ENCODE measurements at regions not wholly inside any gene's neighbourhood (a gene's known extent, or its start where the extent isn't known, plus 50 kb on each side); places are given as distances from the start of the nearest gene placed in this dataset.

DNA sequence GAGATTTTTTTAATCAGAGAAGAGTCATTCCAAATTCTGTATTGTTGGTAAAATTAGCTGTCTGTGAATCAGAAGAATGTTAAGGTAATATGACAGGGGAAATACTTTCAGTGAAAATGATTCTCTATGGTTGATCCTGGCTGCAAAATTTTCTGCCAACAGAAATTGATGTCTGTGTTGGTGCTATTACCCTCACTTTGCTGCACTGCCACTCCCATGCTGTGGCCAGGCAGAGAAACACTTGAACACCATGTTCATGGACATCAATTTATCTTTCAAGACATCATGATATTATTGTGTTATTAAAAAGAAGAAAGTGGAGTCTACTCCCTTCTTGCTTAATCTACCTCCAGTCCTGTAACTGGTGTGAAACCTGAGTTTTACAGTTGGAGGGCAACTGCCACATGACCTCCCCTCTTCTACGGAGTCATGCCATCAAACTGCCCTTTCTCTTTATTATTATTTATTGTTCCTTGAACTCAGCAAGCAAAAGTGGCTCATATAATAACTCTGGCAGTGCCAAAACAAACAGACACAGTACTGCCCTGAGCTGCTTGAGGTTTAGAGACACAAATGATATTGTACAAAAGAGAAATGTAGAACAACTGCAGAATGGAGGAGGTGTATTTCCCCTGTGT lies 288.0 kb upstream of the JAG1 start:
- no peak for DNase-seq

DNA sequence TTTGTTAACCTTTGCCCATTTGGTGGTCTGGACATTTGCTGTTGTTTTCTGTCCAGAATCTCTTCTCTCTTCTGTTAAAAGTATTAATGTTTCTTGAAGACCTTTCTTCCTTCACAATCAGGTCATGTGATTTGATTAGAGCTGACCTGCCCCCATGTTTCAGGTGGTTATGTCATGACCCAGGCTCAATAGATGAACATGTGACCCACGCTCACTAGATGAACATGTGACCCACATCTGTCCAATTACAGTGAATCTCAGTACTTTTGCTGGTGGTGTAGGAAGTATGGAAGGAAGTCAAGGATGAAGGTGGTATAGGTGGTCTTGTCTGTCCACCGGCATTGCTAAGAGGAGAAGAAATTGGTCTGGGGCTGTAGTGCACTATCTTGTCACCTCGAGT lies 289.1 kb upstream of the JAG1 start:
- no peak for DNase-seq

DNA sequence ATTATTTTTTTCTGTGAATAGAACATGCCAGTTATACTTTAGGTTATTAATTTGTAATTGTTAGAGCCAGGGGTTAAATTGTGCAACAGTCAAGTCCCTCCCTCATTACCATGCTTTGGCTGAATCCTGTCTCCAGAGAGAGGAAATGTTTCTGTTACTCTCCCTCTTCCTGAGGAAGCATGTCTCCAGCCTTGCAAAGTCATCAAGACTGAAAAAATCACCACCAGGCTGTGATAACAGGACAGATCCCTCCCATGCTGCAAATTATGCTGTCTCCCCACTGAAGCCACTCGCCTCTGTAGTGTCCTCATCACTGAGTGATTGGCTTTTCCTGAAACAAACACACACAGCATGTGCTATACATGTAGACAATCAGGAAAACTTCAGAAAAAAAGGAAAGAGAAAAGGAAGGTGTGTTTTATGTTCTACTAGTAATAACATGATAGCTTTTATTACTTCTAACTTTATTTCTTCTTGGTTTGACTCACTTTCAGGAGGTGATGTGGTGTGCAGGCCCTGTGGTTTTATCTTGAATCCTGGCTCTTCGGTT lies 290.0 kb upstream of the JAG1 start:
- no peak for DNase-seq

DNA sequence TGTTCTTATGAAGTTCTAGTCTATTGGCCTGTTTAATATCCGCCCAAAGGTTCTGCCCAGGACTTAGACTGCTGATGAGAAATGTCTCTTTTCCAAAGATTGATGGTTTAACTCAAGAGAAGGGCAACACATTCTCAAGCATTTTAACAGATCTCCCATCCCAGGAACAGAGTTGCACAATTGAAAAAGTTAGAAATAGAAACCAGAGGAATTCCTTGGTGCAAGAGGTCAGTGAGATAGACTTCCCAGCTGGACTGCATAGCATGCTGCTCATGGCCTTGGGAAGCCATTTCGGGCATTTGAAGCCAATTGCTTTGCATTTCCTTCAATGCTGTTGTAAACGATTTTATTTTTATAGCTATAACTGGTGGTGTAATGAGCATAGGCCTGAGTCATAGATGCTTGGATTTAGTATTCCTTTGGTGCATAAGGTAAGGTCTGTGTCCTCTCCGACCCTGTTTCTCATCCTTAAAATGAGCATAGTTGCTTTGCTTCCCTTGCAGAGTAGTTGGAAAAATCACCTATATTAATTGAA lies 292.2 kb upstream of the JAG1 start:
- DNase-seq, result no peak

DNA sequence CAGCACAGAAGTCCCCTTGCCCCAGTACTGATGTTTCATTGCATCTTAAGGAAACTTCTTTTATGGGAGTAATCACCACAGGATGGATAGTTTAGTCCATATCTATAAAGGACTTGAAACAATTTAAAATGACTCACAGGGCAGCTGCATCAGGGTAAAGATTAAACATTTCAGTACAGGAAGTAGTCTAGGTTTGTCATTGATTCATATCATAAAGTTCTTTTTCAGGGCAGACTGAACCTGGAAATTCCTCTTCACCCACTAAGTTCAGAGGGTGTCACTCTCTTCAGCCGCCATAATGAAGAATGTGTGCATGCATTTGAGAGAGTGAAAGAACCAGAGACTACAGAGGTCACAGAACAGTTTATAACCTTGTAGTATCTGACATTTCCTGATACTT lies 296.3 kb upstream of the JAG1 start:
- no peak for DNase-seq

DNA sequence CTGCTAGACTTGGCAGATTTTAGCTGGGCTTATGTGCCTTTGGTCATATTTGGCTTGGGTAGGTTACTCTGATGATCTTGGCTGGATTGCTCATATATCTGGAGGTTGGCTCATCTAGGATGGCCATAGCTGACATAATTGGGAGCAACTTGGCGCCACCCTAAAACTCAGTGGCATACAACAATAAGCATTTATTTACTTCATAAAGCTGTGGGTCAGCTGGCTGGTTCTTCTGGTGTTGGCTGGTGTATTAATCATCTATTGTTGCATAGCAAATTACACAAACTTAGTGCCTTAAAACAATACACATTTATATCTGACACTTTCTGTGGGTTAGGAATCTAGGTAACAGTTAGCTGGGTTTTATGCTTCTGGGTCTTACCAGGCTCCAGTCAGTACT lies 297.3 kb upstream of the JAG1 start:
- no peak for DNase-seq

DNA sequence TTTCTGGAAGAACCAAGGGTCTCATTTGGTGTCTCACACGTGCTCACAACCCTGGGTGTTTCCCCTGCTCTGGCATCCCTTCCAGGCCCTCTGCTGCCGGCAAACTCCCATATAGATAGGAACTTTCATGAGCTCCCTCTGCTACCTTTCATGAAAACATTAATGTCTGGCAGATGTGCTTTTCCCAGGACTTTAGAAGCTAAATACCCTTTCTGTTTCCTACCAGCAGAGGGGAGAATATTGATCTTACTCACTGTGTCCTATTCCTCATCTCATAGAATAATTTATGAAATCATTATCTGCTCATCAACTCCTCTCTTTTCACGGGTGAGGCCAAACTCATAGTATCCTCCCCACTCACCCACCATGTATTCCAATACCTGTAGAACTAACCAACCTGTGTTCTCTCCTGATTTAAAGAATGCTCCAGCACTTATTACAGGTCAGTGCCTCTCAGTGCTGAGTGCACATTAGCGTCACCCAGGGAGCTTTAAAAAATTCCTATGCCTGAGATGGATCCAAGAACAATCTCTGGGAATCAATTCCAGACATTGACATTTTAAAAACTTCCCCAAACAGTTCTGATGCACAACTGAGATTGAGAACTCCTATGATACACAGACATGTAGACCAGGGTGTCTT lies 298.5 kb upstream of the JAG1 start:
- no peak for DNase-seq

DNA sequence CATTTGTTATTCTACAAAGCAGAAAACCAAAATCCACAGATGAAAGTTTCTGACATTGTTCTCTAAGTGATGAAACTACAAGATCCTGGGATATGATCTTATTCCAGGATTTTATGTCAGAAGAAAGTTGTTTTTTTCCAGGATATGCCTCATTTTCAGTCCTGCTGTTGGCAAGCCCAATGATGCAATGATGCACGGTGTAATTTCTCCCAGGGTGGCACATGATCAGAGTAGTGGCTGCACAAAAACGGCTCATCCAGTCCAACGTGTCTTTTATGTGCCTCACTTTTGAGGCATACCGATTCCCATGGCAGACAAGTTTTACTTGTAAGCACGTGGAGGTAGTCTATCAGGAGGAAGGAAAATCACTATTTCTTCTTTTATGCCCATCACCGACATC lies 302.3 kb upstream of the JAG1 start:
- no peak for DNase-seq

DNA sequence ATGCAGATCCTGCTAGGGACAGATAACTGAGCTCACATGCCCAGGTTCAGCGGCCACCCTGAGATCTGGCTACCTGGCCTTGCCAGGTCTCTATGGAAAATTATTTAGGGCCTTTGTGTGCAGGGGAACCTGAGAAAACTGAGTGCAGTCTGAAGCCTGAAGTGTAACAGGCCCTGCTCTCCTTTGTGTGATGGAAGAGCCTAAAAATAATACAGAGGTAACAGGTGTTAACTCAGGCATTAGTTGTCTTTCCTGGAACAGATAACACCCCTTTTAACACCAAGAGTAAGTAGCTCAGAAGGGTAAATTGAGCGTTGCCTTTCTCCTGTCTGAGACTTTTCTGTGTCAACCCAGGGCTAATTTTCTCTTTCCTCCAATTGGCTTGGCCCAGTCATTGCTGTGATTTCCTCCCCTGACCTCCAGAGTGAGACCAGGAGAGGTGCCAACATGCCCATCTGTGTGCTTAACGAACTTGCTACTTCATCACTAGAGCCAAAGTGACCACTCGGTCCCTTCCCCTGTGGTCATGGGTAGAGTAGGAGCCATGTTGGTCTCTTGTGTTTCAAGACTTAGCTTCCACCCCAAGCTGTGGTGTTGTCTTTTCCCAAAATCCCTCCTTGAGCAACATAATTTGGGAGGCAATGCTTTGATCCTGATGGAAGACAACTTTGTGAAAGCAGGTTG lies 304.4 kb upstream of the JAG1 start:
- DNase-seq, result no peak

DNA sequence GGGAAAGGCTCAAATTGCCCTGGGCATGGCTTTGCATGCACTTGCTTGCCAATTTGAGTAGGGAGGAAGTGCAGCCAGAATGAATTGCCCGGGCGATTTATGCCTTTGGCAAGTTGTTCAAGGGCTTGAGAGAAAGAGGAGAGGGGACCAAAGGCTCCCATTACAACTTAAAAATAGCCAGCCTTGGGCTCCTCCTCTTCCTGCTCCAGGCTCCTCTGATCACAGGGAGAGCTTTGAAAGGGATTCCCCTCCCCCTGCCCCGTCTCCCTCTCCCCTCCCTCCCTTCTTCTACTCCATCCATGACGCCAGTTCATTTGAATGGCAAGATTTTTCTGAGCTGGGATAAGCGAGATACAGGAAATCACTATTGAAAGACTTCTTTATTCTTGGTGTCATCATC lies 304.9 kb upstream of the JAG1 start:
- no peak for DNase-seq

DNA sequence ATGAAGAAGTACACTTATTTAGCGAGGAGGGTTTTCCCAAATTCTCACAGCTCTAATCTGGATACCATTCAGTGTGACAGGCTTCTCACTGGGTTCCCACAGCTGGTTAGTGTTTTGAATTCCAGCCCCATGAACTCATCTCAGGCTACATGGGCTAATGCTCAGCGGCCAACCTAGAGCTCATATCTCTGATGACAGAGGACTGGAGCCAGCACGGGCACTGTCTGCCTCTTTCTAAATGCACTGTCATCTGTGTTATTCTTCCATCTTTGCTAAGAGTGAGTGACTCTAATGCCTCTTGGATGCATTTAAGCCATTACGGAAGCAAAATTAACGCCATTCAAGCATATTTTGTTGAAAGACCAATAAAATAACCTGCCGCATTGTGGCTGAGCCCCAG lies 308.9 kb upstream of the JAG1 start:
- no peak for DNase-seq

DNA sequence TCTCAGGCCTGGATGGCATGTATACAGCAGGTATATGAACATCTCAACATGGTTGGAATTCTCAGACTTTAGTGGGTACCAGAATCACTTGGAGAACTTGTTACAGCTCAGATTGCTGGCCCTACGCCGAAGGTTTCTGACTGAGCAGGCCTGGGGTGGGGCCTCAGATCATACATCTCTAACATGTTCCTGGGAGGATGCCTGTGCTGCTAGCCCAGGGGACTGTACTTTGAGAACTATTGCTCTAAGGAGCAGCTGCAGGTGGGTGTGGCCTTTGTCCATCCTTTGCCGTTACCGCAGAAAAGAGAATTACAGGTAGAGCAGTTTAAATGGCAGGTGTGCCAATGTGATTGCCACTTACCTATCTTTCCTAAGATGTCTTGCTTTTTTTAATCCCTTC lies 310.5 kb upstream of the JAG1 start:
- no peak for DNase-seq

DNA sequence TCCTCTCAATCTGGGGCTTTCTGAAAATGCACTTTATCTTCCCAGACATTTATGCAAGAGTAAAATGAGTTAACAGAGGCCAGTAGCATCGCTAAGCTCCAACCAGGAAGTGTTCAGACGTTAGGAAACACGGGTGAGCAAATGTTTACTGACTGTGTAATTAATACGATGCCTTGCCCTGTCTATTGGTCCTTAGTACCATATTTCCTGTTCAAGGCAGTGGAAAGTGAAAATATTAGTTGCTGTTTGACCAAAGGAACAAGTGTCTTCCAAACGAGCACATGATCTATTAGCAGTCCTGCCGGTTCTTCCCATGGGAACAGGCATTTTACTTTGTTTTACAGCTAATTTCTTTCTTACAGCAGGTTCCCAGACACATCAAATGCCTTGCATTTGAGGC lies 311.1 kb upstream of the JAG1 start:
- DNase-seq, result no peak

DNA sequence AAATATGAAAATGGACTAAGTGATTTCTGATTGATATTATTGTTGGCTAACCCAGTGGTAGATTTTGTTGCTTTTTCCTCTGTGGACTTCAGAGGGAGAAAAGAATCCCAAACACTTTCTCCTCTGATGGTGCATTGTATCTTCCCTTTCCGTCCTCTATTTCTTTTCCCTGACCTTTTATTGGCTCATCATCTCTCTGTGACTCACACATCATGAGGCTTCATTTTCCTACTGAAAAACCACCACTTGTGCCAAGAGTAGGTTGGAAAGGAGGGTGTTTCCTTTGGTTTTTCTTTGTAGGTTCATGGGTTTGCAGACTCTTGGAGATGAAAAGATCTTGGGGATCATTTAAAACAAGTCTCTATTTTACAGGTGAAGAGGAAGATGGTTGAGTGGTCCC lies 311.7 kb upstream of the JAG1 start:
- no peak for DNase-seq

DNA sequence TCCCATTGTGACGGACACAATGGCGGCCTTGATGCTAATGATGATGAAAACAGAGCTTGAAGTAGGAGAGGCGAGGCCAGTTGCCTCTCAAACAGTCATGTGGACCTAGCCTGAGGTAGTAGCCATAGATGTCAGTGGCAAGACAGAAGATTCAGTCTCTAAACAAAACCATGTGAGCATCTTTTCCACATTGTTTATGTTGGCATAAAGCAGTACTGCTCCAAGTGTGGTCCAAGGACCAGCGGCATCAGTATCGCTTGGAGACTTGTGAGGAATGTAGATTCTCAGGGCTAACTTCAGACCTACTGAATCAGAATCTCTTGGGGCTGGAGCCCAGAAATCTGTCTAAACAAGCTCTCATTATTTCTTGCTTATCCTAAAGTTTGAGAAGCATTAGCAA lies 312.8 kb upstream of the JAG1 start:
- DNase-seq, result no peak

DNA sequence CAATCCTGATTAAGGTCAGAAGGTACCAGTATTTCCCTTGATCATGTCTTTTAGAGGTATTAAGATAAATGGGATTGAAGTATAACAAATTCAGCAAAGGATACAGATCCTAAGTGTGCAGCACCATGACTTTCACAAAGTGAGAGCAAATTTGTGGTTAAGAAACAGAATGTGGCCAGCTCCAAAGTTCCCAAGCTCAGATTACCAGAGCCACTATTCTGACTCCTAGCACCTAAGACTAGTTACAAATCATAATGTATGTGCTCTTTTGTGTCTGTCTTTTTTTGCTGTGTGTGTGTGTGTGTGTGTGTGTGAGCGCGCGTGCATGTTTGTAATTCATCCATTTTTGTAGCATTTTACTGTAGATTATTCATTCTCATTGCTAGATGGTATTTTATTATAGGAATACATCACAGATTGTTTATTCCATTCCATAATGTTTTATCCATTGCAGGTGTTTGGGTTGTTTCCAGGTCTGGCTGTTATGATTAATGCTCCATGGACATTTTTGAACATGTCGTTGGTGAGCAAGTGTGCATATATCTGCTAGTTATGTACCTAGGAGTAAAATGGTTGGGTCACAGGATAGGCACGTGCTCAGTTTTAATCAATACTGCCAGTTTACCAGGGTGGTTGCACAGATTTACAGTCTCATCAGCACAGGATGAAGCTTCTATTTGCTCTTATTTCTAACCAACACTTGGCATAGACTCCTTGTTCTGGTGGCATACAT lies 314.0 kb upstream of the JAG1 start:
- DNase-seq, result no peak

DNA sequence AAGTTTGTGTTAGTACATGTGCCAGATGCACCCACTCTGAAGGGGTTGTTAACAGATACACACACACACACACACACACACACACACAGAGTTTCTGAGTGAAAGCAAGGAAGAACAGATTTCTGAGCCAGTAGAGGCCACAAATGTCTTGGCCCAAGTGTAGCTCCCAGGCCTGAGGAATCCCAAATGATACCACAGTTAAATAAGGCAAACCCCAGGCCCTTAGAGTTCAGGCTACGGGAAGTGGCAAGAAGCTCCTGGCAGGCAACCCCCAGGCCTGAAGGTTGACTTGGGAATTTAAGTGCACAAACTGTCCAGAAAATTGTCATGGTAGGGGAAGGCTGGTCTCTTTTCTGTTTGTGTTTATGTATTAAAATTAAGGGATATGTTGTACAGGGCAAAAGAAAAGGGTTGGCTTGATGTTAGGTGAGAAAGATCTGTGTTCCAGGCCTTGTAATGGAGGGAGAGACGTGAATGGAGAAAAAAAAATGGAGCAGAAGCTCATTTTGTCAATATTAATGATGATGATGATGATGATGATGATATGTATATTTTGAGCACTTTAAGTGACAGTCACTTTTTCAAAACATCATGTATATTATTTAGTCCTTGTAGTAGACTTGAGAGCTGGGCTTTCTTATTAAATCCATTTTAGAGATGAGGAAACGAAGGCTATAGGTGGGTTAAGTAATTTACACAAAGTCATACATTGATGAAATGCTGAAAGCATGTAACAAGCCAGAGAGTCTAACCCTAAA lies 317.0 kb upstream of the JAG1 start:
- DNase-seq, result no peak

DNA sequence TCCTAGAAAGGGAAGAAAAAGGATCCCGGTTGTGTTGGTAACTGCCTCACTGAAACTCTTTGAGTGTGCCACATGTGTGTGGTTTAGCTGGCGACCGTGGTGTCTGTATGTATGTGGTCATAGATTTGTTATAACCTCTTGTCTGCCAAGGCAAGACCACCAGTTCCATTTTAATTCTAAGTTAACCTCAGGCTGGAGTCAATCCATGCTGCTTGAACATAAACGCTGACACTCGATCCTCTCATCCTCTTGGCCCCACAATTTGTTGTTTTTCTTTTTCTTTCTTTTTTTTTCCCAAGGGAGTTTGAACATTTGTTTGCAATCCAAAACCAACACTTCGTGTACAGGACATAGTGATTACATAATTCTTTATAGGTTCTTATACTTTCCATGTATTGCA lies 318.9 kb upstream of the JAG1 start:
- no peak for DNase-seq

DNA sequence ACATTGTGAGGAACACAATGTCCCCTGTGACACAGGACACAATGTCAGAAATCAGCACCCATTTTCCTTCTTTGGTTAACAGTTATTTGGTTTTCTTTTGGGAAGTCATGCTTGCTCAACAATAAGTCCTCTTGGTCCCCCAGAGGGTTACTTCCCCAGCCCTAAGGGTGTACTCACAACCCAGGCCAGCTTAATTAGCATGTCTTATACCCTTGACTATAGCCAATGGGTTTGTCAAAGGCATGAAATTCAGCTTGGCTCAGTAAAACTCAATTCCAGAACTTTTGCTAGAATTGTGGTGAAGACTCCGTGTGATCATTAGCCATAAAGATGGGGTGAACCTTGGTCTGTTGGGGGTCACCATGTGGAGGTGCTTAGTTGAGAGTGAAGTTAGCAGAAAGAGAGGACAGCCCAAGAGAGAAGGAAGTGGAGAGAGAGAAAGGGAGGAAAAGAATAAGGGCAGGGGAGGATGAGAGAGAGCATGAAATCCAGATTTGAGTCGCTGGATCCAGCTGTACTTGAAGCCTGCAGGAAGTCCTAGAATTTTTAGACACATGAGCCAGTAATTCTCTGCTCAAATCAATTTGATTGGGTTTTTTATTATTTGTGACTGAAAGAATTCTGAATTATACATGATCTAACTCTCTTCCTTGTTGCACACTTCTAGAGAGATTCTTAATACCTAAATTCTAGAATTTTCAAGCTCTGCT lies 321.3 kb upstream of the JAG1 start:
- DNase-seq, result no peak

DNA sequence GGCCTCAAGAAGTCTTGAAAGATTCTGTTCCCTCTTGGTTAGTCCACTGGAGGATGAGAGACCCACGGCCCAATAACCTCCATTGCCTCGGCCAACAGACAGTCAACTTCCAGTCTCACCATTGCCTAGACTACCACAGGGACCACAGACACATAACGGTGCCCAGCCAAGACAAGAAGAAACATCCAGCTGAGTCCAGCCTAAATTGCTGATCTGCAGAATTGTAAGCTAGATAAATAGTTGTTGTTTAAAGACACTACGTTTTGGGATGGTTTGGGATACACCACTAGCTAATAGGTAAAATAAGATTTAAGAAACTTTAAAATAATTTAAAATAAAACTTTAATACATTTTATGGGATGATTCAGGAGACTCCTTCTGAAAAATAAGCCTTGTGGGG lies 324.7 kb upstream of the JAG1 start:
- no peak for DNase-seq

DNA sequence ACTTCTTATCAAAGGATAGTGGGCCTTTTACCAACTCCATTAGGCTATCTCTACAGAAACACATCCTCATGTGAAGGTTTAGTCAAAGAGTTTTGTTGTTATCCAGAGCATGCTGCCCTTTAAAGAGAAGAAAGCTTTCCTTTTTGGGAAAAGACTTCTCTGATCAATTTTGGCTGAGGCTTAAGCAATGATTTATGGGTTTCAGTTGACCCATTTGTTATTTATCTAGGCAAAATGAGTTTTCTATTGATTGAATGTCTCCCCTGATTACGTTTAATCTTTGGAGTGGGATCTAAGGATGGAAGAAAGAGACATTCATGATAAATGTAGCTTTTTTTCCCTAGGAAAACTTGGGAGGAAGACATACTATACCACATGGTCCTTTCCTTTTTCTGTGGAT lies 326.6 kb upstream of the JAG1 start:
- DNase-seq, result no peak

DNA sequence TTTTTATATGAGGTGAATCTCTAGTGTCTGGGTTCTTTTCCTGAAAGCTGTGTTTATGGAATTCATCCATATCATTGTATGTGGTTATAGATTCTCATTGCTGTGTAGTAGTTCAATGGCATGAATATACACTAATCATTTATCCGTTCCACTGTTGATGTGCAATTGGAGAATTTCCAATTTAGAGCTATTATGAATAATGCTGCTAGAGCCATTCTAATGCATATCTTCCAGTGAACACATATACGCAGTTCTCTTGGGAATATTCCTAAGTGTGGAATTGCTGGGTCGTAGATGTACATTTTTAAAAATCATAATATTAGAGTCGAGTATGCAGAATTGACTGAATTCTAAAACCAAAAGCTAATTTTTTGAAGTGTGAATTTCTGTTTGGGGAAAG lies 327.5 kb upstream of the JAG1 start:
- DNase-seq, result no peak

All from stimulated activated CD4-positive, alpha-beta T cell treated with anti-CD3 and anti-CD28 coated beads, Interleukin-4, amount 100 ng/mL, for 4 hours (primary cell).